Nephron (organoid): ENCODE measurements at regions not wholly inside any gene's neighbourhood (a gene's known extent, or its start where the extent isn't known, plus 50 kb on each side); places are given as distances from the start of the nearest gene placed in this dataset.
A peak's percentile ranks its signal among the peaks of the same experiment; 100 is the strongest.

Experiments
- H3K27ac Mint-ChIP-seq, 3 experiments: 2 replicates each; pipeline ENCODE4 v1.8.0; 2020; ENCODE audit warnings: mixed read lengths in 3 of 3, mild to moderate bottlenecking in 2 of 3, moderate library complexity in 1 of 3
- H3K27me3 Mint-ChIP-seq: 2 replicates; pipeline ENCODE4 v1.8.0; 2021; ENCODE audit warnings: low read depth, mild to moderate bottlenecking, moderate library complexity, mixed read lengths
- H3K36me3 Mint-ChIP-seq: 2 replicates; pipeline ENCODE4 v1.8.0; 2020; ENCODE audit warnings: low read depth, mixed read lengths
- H3K4me1 Mint-ChIP-seq: 2 replicates; pipeline ENCODE4 v1.8.0; 2020; ENCODE audit warnings: mixed read lengths
- H3K4me3 Mint-ChIP-seq, 3 experiments: 2 replicates each; pipeline ENCODE4 v1.8.0; 2020; ENCODE audit warnings: mild to moderate bottlenecking in 3 of 3, mixed read lengths in 3 of 3, moderate library complexity in 2 of 3
- H3K9me3 Mint-ChIP-seq: 2 replicates; pipeline ENCODE4 v1.8.0; 2020; ENCODE audit warnings: mixed read lengths
- TF ChIP-seq, protein P1 (sequence below), 3 experiments: fragments of 200-600 bp; sonication (generic); IDR thresholded peaks; one replicate each; pipeline ENCODE4 v1.5.0; 2021; ENCODE audit warnings: antibody characterized with exemption in 3 of 3; ENCODE audit not compliant: unreplicated experiment in 3 of 3

- H3K27ac Mint-ChIP-seq = no peak overlapping the region
- H3K36me3 Mint-ChIP-seq = no peaks in the 10 kb centered on the region
- no peaks in the 10 kb centered on the region for H3K9me3 Mint-ChIP-seq
- TF ChIP-seq, protein P1, sequence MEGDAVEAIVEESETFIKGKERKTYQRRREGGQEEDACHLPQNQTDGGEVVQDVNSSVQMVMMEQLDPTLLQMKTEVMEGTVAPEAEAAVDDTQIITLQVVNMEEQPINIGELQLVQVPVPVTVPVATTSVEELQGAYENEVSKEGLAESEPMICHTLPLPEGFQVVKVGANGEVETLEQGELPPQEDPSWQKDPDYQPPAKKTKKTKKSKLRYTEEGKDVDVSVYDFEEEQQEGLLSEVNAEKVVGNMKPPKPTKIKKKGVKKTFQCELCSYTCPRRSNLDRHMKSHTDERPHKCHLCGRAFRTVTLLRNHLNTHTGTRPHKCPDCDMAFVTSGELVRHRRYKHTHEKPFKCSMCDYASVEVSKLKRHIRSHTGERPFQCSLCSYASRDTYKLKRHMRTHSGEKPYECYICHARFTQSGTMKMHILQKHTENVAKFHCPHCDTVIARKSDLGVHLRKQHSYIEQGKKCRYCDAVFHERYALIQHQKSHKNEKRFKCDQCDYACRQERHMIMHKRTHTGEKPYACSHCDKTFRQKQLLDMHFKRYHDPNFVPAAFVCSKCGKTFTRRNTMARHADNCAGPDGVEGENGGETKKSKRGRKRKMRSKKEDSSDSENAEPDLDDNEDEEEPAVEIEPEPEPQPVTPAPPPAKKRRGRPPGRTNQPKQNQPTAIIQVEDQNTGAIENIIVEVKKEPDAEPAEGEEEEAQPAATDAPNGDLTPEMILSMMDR (IDR thresholded peaks at IDR 0.05; ENCODE audit: unreplicated experiment in 3 of 3) = no peak
- no peaks in the 10 kb centered on the region for H3K27me3 Mint-ChIP-seq
- no peaks in the 10 kb centered on the region for H3K4me1 Mint-ChIP-seq
- no peak overlapping the region for H3K4me3 Mint-ChIP-seq
These were observed 262.7 kb upstream of the KLHL1 start for GRCh38 chr13:70370924-70371323.

DNA sequence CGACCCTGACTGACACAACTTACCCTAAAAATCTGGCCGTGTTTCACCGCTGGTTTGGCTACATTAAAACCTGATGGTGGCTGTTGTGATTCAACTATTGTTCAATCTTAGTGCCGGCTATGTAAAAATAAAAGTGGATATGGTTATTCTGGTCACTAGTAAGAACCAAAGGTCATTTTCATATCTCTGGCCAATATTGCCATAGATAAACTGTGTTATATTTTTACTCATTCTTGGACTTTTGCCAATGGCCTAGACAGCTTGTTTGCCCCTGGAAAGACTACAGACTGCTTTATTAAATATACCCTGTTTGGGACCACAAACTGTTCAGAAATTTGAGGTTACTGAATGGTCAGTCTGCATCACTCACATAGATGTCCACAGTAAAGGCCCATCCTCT, 258.5 kb upstream of the KLHL1 start:
- no peak overlapping the region for H3K27ac Mint-ChIP-seq
- H3K36me3 Mint-ChIP-seq = no peaks in the 10 kb centered on the region
- TF ChIP-seq, protein P1 (IDR thresholded peaks at IDR 0.05; ENCODE audit: unreplicated experiment in 3 of 3) = no peak
- H3K4me3 Mint-ChIP-seq = no peak overlapping the region
- H3K4me1 Mint-ChIP-seq = peaks cover 12% of the 10 kb centered on the region
- no peaks in the 10 kb centered on the region for H3K9me3 Mint-ChIP-seq
- no peaks in the 10 kb centered on the region for H3K27me3 Mint-ChIP-seq

DNA sequence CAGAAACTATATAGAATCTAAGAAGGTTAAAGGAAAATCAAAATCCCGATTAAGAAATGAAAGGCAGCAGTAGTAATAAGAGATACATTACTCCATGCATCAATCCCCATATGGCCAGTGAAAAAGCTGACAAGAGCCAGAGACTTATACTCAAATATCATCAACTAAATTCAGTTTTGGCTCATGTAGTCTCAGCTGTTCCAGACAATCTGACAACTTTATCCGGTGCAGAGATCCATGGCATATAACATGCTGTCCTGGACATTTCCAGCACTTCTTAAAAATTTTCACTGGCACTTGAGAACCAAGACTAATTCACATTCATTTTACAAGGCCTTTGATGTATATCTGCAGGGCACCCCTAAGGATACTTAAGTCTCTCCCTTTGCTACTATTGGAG, 255.7 kb upstream of the KLHL1 start:
- Mint-ChIP-seq H3K36me3 (no peaks in the 10 kb centered on the region), H3K4me1 (peaks cover 12% of the 10 kb centered on the region), H3K9me3 (no peaks in the 10 kb centered on the region), H3K27me3 (no peaks in the 10 kb centered on the region), H3K4me3 (no peak overlapping the region), H3K27ac (peak overlapping the region in 1 of 3 experiments; percentile 11)
- TF ChIP-seq, protein P1 (IDR thresholded peaks at IDR 0.05; ENCODE audit: unreplicated experiment in 3 of 3) = no peak

DNA sequence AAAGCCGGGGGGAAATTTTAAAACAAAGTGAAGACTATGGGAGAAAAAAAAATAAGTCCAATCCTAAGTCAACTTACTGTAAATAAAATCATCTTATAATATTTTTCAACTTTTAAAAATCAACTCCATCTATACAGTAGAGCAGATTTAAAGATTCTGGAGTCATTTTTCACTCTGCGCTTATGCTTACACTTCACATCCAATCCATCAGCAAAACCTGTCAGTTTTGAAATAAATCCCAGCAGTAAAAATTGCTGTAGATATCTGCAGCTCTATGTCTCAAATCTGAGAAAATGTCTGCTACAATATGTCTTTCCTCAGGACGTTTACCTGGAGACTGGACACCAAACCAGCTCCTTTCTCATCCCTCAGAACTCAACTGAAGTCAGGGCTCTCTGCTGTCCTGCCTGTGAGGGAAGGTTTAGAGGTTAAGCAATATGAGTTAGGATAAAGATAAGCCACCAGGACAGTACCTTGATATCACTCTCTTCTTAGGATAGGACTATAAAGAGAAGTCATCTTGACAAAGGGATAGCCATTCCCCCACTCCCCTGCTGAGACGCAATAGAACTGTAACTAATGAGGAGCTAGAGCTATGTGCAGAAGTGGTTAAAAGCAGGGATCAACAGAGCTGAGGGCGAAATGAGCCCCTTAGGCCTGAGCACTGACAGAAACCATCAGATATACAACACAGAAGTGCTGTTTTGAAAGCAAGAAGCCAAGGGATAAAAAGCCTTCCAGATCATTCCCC, 254.7 kb upstream of the KLHL1 start:
- Mint-ChIP-seq H3K4me3 (no peak overlapping the region), H3K9me3 (no peaks in the 10 kb centered on the region), H3K27ac (peak overlapping the region in 1 of 3 experiments; percentile 49), H3K27me3 (no peaks in the 10 kb centered on the region), H3K36me3 (no peaks in the 10 kb centered on the region), H3K4me1 (peaks cover 12% of the 10 kb centered on the region)
- TF ChIP-seq, protein P1 (IDR thresholded peaks at IDR 0.05; ENCODE audit: unreplicated experiment in 3 of 3) = no peak

DNA sequence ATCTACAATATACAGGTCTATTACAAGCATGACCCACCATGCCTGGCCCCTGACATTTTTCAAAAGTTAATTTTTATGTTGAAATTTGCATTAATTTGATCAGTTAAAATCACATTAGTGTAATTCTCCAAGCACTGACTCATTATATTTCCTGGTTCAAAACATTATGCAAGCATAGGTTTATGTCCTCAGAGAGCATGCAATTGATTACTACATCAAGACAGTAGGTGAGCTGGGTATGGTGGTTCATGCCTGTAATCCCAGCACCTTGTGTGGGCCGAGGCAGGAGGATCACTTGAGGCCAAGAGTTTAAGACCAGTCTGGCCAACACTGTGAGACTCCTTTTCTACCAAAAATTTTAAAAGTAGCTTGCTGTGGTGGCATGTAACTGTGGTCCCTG, 248.8 kb upstream of the KLHL1 start:
- Mint-ChIP-seq H3K9me3 (no peaks in the 10 kb centered on the region), H3K27ac (no peak overlapping the region), H3K4me3 (no peak overlapping the region), H3K4me1 (no peaks in the 10 kb centered on the region), H3K27me3 (no peaks in the 10 kb centered on the region), H3K36me3 (no peaks in the 10 kb centered on the region)
- TF ChIP-seq, protein P1 (IDR thresholded peaks at IDR 0.05; ENCODE audit: unreplicated experiment in 3 of 3) = no peak

- no peak overlapping the region for H3K27ac Mint-ChIP-seq
- no peak overlapping the region for H3K4me3 Mint-ChIP-seq
- no peaks in the 10 kb centered on the region for H3K36me3 Mint-ChIP-seq
- H3K4me1 Mint-ChIP-seq = no peaks in the 10 kb centered on the region
- H3K27me3 Mint-ChIP-seq = no peaks in the 10 kb centered on the region
- TF ChIP-seq, protein P1 (IDR thresholded peaks at IDR 0.05; ENCODE audit: unreplicated experiment in 3 of 3) = no peak
- no peaks in the 10 kb centered on the region for H3K9me3 Mint-ChIP-seq
These were observed 244.8 kb upstream of the KLHL1 start for GRCh38 chr13:70353096-70353495.
